HG02678 (cell line): ENCODE measurements at regions not wholly inside any gene's neighbourhood (a gene's known extent, or its start where the extent isn't known, plus 50 kb on each side); places are given as distances from the start of the nearest gene placed in this dataset.

Experiments used
- ATAC-seq: cut with Tn5 transposase; IDR thresholded peaks from one replicate; pipeline ENCODE4 v1.9.1; 2021; ENCODE audit warnings: mild to moderate bottlenecking, moderate library complexity; ENCODE audit not compliant: unreplicated experiment

DNA sequence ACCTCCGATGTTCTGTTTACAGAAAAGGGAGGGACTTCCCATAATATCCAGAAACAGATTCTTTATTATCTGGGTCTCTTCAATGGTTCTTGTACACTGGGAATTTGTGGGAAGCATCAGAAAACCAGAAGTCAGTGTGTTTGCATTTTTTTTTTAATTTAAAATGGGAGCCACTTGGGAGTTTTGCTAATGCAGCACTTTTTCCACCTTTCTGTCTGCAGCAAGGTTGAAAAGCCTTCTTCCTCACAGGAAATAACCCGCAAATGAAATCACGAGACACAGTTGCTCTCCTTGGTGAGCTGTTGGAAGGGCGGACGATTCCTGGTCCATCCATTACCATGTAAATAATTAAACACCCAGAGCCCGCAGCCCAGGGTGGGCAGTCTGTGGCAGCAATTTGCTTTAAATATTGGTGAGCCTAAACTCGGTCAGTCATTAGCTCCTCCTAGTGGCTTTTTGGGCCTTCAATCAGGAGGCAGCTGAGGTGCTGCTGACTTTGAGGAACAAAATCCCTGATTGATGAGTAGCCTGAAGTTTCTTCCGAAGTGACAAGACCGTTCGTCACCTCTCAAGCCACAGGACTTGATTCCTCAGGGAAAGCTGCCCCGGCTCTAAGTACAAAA lies 471.5 kb downstream of the EPHA4 start:
- no peak for ATAC-seq

DNA sequence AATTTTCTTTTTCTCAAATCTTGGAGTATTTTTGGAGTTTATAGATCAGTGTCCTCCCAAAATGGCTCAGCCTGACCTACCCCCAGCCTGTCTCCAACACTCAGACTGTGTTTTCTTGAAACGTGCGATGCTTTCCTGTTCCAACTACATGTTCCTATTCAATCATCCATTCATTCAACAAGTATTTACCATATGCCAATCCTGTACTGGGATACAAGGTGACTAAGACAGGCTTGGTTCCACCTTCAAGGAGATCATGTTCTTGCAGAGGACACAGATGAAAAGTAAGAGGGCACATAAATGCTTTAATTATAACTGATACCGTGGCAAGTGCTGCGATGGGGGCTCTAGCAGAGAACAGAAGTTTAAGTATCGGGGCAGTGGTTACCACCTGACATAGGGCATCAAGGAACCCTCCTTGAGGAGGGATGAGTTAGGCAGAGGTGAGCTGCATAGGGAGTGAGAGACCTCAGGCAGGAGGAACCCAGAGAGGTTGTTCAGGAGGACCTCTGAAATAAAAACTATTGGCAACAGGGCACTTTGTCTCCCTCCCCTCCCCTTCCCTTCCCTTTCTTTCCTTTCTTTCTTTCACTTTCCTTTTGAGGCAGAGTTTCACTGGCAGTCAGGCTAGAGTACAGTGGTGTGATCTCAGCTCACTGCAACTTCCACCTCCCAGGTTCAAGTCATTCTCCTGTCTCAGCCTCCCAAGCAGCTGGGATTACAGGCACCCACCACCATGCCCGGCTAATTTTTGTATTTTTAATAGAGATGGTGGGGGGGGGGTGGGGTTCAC lies 469.0 kb downstream of the EPHA4 start:
- peak; percentile 53 for ATAC-seq

DNA sequence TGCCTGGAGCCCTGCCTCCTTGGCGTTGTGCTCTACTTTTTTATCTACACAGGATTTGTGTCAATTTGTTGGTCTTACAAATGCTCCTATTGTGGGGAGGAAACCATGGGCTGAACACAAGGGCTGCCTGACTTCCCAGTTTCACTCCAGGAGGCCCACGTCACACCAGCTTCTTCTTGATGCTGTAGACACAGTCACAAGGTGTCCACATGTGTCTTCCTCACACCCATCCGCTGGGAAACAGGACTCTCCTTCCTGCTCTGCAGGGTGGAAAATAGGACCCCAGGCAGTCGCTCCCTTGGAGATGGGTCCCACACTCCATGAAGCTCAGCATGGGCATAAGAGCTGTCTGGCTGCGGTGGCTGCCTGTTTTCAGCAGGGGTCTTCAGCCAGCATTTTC lies 468.2 kb downstream of the EPHA4 start:
- ATAC-seq, result no peak

DNA sequence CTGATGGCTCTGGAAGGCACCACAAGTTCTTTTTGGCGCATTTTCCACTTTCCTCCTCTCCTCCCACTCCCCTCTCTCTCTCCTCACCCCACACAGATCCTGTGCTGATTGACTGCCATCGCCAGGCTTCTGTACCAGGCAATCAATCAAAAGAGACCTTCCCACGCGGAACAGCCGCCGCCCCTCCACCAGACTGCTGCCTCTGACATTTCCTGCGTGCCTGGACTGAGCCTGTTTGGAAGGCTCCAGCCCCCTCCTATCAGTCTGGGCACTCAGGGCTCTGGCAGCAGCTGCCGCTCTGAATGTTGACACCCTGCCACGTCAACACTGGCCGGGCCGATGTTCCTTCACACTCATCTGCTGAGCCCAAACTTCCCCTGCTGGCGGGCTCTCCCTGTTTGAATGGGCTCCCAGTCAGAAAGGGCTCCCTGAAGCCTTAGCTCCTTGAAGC lies 467.7 kb downstream of the EPHA4 start:
- no peak for ATAC-seq

DNA sequence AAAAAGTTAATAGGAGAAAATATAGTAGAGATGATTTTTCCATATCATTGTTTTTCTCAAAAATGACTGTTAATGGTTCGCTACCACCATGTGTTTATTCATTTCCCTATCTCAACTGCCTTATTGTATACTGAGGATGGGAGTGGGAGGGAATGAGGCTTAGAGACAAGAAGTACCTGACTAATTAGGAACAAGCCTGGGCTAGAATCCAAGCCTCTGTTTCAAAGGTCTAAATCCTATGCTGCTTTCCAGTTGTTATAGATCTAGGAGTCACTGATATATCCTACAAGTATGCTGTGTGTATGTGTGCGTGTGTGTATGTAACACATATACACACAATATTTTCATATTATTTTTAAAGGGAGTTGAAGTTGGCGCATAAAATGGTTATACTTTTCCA lies 465.9 kb downstream of the EPHA4 start:
- no peak for ATAC-seq

DNA sequence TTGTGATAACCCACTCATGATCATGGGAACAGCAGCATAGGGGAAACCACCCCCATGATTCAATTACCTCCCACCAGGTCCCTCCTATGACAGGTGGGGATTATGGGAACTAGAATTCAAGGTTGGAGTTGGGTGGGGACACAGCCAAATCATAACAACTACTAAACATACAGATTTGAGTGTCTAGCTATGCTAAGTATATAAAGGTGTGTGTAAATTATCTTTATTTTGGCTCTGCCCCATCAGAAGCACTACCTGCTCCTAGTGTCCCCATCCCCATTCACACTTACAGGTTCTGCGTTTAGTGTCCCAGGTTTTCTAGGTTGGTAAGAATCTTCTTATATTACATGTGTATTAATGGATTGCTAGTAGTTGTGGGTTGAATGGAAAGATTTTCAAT lies 464.7 kb downstream of the EPHA4 start:
- no peak for ATAC-seq

DNA sequence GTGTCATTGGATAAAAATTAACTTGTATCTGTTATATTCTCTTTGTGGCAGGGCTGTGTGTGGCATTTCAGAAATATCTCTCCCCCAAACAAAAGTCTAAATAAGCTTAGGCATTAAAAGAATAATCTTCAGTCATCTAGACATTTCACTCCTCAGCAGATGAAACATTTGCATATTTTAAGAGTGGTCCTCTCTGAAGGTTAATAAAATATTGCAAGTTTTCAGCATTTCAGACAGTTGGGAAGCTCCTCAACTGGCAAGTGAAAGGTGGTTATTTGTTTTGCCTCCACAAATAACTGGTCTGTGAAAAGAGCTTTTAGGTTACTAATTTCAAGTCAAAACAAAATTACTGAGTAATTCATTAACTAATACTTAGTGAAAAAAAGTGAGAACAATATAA lies 462.6 kb downstream of the EPHA4 start:
- ATAC-seq, result peak; percentile 62

DNA sequence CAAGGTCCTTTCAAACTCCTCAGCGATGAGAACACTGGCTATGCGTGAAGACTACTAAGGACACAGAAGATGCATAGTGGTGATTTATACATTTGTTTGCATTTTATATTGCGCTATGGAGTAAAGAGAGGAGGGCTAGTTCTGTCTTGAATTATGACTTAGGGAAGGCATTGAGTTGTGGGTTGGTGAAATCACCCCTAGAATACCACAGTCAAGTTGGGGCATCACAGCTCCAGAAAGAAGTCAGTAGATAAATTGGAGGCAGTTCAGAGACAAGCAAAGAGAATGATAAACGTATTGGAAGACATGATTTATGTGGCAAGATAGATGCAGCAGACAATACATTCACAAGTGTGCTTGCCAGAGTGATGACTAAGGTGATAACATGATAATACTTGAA lies 460.4 kb downstream of the EPHA4 start:
- ATAC-seq, result no peak

DNA sequence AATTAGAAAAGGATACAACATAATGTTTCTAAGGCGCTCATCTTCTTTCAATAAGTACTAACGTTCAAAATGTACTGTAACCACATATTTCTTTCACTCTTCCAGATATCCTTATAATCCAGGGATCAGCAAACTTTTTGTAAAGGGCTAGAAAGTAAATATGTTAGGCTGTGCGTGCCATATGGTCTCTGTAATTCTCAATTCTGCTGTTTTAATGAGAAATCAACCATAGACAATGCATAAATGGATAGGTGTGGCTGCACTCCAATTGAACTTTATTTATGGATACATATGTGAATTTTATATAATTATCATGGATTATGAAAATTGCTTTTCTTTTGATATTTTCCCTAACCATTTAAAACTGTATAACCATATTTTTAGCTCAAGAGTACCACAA lies 459.4 kb downstream of the EPHA4 start:
- no peak for ATAC-seq

DNA sequence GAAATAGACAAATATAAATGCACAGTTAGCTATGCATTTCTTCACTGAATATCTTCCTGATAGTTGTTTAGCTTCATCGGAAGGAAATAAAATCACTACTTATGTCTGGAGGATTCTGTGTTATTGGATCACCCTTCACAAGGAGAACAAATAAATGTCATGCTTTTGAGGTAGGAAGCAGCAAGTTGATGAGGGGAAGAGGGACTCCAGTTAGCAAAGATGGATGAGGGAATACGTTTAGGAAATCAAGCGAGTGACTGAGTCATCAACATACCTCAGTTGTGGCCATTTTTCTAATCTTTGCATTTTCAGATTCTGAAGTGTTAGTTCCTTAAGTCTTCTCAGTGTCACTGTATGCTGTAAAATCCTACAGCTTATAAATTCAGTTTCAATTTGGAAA lies 456.2 kb downstream of the EPHA4 start:
- no peak for ATAC-seq

DNA sequence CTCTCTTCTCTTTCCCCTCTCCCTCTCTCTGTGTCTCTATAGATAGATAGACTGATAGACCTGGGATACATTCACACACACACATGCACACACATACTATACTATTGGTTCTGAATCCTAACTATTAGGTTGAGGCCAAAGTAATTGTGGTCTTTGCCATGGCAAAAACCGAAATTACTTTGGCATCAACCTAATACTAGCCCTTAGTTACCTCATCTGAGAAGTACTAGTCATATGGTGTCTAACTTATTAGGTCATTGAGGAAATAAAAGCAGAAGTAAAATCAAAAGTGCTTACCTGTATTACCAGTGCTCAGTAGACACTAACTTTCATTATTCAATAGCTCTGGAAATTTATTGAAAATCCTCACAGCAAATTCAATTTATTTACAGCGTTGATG lies 451.5 kb downstream of the EPHA4 start:
- ATAC-seq, result peak; percentile 43

DNA sequence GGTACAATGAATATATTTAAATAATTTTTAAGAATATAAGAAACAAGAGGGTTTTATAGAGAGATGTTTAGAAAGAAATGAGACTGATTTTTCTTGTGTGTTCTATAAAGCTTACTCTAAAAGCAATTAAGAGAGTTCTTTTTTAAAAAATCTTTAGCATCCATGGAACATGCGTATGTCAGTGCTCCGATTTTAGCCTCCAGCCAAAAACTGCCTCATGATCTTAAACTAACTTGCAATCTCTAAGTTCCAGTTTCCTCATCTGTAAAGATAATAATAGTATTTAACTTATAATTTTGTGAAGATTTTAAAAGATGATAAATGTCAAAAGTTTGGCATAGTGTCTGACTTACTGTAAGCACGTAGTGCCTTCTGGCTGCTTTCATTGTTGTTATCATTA lies 448.7 kb downstream of the EPHA4 start:
- no peak for ATAC-seq

DNA sequence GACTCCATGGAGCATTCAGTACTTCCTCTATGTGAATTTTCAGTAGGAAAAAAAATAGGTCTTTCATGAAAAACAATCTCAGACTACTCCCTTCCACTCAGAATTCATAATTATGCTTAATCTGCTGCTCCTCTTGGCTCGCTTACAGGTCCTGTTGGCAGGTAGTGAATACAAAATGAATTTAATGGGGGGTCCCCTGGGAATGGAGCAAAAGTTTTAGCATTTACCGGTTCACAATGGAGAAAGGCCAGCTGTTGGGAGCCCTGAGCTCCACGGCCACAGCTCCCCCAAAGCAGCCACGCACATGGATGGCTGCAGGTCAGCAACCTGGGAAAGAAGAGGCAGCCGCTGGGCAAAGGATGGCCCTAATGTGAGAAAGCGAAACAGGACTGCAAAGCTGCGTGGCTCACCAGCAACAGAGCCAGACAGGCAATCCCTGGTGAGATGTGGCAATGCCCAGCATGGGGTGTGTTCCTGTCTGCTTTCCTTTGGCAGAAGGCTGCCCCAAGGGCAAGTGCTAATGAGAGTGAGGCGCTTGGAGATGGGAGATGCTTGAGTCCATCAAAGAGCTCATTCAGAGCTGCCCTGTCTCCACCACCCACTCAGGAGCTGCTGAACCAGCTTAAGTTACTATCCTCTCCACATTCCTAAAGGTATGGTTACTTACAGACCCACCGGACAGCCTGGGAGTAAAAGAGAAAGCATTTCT lies 447.4 kb downstream of the EPHA4 start:
- ATAC-seq, result no peak

DNA sequence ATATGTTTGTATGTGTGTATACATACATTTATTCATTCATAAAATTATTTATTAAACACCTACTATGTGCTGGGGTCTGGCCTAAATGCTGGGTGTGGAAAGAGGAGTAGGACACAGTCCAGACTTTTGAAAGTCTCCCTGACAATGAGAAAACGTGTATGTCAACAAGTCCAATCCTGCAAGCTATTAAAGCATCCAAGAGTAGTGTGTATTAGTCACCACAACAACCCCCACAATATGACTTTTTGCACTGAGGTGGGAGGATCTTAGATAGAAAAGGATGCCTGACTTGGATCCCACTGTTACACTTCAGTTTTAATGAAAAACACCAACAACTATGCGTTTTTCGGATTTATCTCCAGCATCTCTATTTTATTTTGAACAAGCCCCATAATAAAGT lies 446.4 kb downstream of the EPHA4 start:
- no peak for ATAC-seq

DNA sequence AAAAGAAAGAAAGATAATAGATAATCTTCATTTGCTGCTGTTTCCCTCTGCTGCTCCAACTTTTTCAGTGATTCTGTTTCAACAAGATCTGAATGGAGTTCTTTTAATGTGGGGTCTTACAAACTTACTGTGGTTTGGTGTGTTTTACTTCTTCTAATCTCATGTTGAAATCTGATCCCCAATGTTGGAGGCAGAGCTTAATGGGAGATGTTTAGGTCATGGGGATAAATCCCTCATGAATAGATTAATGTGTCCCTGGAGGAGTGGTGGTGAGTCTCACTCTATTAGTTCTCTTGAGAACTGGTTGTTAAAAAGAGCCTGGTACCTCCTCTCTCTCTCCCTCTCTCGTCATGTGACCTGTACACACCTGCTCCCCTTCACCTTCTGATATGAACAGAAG lies 442.4 kb downstream of the EPHA4 start:
- ATAC-seq, result no peak

DNA sequence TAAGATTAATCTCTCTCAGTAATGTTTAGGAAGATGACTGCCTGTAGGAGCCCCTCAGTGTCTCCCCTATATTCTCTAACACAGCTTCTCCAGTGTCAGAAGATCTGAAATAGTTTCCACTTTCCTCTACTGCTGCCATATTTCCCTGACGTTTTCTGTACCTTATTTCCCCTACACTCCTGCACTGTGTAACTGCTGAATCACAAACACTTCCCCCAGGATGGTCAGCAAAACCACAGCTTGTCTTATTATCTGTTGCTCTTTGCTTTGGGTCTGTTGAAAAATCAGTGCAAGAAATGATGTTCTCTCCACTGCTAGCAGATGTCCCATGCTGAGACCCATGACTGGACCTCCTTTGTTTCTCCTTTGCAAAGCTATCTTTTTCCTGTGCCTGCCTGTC lies 441.7 kb downstream of the EPHA4 start:
- ATAC-seq, result no peak

DNA sequence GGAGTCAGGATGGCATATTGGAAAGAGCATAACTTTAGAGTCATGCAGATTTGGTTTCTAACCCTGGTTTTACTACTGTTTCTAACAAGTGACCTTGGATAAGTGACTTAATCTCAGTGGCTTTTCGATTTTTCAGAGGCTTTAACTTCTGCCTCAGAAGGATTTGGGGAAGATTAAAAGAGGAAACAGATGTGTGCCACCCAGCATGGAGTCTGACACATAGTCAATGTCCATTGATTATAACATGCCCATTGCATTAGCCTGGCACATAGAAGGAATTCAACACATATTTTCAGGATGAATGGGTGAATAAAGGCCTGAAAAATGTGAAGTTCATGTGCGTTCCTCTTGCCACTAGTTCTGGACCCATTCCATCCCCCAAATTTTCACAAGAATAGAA lies 438.2 kb downstream of the EPHA4 start:
- ATAC-seq, result no peak

DNA sequence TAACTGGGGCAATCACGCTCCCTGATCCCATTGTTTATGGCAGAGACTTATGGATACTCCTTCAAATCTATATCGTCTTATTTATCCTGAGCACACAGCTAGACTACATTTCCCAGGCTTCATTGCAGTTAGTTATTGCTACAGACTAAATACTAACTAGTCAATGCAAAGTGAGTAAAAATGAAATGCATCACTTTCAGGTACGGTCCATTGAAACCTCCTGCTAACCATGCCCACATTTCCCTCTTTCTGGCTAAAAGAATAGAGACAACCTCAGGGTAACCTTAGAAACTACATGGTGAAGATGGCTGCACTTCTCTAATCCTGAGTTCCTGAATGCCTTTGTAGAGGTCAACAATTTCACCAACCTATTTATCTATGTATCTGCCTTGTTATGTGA lies 437.4 kb downstream of the EPHA4 start:
- peak; percentile 35 for ATAC-seq

DNA sequence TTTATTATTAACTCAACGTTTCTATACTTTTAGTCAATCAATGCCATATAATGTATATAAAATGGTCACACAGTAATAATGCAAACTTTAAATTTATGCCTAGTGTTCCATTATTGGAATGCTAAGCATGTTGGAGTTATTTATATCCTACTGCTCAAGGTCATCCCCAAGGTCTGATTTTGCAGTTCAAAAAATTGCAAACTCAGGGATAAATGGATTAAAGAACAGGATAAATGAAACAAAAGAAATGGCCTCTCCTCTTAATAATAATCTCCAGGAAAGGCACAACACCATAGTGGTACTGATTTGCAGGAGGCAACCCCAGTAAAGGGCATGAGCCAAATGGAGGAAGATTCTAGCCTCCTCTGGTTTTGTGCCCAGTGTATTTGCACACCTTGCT lies 436.4 kb downstream of the EPHA4 start:
- no peak for ATAC-seq

DNA sequence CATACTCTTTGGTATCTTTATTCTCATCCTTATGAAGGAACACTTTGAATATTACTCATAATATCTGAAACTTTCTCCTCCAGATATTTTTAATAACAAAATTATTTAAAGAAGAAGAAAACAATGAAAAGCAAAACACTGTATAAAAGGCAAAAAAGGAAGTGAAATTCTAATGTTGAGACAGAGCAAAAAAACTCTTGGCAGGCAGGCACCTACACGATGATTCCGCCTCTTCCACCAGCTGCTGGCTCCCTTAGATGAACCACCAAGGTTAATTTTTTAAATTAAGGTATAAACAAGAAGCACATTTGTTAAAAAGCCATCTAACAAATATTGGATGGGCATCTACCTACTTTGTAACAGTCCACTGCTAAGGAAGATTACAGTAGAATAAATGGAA lies 434.7 kb downstream of the EPHA4 start:
- peak; percentile 41 for ATAC-seq

DNA sequence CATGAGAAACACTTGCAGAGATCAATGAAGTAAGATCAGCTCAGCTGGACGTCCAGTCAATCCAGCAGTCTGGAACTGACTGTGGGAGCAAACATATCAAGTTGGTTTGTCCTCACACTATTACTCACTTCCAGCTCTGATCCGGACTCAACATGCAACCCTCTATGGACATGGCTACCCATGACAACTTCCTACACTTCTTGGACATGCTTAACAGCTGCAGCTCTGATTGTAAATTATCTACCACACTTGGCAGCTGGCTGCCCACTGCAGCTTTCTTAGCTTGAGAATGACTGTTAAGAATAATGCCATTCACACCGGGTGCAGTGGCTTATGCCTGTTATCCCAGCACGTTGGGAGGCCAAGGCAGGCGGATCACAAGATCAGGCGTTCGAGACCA lies 429.8 kb downstream of the EPHA4 start:
- no peak for ATAC-seq

DNA sequence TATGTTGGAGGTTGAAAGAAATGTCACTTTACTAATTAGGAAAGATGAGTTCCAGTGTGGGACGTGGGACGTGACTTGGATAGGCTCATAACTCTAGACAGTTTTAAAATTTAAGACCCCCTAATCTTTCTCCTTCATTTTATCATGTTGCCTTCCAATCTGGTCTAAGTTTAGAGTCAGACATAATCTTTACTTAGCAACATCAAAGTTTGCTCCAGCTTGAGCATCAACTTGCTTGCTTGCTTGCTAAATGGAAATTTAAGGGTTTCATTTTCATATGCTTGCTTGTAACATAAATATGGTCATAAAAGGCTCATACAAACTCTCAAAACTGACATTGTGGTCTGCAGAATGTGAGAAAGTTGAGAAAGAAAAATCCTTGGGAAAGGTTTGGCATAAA lies 428.9 kb downstream of the EPHA4 start:
- ATAC-seq, result no peak
